ENCODE measurements at regions not wholly inside any gene's neighbourhood (a gene's known extent, or its start where the extent isn't known, plus 50 kb on each side); places are given as distances from the start of the nearest gene placed in this dataset.
A peak's percentile ranks its signal among the peaks of the same experiment; 100 is the strongest.

- DNase-seq, result no peak
Measured at GRCh38 chr2:62364791-62365528, 141.0 kb downstream of the TMEM17 start.

GRCh38 chr2:62363166-62363565 is 142.8 kb downstream of the TMEM17 start:
- DNase-seq, result no peak

- DNase-seq, result no peak
Measured at GRCh38 chr2:62362561-62362960, 143.4 kb downstream of the TMEM17 start.

DNA sequence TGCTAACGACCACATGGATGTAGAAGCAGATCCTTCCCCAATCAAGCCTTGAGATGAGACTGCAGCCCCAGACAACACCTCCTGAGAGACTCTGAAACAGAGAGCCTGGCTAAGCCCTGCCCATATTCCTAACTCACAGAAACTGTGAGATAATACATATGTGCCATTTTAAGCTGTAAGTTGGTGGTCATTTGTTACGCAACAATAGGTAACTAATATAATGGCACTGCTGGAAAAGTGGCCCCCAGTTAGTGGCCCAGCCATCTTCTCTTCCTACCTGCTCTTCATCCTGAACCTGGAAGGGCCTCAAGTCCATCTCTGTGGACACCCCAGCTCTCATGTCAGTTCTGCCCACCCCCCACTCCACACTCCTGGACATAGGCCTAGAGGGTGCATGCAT is 144.0 kb downstream of the TMEM17 start:
- DNase-seq, result no peak

DNA sequence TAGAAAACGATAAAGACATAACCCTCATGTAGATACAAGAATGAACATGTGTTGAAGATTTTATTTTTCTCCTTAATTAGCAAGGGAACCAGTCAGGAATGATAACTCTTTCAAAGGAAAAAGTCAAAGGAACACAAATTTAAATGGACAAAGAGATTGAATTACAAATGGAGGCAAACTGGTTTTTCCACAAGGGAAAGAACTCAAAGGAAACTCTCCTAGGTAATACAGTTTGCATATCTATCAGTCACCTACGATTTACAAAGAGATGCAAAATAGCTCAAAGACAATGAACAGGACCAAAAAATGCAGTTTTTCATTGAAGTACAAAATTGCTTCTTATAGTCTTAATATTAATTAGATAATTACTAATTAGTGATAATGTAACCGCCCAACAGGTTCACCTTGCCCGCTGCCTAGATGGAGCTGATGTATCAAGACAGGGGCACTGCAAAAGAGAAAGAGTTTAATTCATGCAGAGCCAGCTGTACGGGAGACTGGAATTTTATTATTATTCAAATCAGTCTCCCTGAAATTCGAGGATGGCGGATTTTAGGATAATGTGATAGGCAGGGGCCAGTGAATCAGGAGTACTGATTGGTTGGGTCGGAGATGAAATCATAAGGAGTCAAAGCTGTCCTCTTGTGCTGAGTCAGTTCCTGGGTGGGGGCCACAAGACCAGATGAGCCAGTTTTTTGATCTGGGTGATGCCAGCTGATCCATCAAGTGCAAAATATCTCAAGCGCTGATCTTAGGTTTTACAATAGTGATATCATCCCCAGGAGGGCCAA is 151.0 kb downstream of the TMEM17 start:
- DNase-seq, result no peak

DNA sequence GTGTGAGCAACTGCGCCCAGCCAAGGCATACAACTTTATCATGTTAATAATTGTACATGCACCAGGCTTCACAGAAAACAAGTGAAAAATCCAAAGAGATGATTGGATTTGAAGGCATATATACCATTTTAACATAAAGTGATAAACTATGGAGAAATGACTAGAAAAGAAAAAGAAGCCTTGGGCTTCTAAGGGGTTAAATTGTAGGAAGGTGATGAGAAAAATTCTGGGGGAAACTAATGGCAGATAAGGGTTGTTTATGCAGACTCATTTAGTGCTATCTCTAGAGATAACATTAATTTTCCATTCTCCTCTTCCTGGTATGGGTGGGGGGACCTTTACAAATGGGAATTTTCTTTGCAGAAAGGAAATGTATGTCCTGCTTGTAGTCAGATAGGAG is 154.0 kb downstream of the TMEM17 start:
- DNase-seq, result no peak

GRCh38 chr2:62349788-62350187 is 153.9 kb downstream of the B3GNT2 start:
- no peak for DNase-seq

- DNase-seq, result no peak
Measured at GRCh38 chr2:62348700-62349099, 152.8 kb downstream of the B3GNT2 start.

DNA sequence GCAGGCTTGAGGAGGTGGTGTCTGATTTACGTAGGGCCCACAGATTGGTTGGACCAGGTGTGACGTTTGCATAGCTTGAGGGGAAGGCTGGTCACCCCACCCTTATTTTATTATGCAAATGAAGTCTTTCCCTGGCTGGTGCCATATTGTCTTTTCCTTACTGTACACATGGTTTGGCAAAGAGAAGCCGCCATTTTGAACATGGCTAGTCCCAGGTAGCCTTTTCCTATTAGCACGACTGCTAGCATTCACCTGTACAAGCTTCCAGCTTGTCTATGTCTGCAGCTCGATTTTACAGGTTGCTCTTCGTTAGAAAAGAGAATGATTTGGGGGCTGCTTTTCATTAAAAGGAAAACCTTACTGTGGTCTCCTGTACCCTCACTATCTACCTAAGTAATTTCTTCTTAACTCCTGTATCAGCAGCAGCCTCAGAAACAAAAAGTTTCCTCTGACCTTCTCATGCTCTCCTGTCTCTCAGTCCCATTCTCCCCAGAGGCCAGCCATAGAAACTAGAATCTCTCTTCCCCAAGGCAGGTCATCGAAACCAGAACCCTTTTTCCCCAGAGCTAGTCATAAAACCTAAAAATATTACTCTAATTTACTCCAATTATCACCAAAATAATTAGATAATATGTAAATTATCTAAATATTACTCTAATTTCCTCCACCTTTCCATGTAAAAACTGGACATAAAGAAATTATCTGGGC is 151.8 kb downstream of the B3GNT2 start:
- no peak for DNase-seq

DNA sequence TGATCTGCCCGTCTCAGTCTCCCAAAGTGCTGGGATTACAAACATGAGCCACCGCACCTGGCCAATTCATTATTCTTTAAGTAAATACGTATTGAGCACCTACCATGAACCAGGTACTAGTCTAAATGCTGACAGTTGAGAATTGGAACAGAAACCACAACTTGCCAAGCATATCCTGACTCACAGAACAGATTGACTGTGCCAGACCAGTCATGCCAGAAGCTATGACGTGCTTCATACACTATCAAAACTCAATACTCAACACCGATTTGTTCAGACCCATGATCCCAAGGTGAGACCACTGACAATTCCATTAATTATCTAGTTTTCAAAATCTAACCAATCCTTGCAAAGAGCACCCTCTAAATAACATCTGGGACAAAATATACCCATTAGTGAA is 148.6 kb downstream of the B3GNT2 start:
- DNase-seq, result no peak

- DNase-seq, result no peak
Measured at GRCh38 chr2:62343636-62344337, 147.9 kb downstream of the B3GNT2 start.

GRCh38 chr2:62343206-62343605 is 147.3 kb downstream of the B3GNT2 start:
- DNase-seq, result no peak

DNA sequence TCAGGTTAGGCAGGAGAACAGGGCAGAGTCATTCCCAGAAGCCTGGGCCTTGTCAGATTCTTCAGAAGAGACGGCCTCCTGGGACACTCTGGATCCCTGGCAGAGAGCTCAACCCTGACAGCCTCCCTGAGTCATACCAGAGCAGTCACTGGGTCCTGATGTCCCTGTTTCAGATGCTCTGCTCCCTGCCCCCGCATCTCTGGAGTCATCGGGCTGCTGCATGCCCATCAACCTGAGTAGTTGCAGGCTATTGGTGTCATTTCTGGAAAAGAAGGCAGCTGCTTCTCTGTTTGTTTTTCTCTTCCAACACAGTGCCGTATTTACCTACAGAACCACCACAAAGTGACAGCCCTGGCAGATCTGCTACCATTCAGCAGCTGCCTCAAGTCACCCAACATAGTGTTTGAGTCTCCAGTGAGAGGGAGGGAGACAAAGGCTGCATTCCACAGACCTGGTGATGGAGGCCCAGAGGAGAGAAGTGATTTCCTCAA is 145.1 kb downstream of the B3GNT2 start:
- DNase-seq, result peak in 1 of 2 experiments; percentile 25

- DNase-seq, result no peak
Measured at GRCh38 chr2:62339837-62340236, 143.9 kb downstream of the B3GNT2 start.

- no peak for DNase-seq
Measured at GRCh38 chr2:62339413-62339812, 143.5 kb downstream of the B3GNT2 start.

DNA sequence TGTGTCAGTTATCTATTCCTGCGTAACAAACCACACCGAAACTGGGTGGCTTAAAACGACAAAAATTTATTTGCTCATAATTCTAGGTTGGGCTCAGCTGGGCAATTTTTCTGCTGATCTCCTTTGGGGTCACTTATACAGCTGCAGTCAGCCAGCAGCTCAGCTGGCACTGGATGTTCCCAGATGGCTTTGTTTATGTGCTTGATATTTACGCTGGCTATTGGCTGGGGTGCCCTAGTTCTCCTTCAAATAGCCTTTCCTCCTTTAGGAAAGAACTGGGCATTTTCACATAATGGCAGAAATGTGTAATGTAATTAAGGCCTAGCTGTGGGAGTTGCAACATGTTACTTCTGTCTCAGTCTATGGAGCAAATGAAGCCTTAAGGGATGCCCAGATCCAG is 142.2 kb downstream of the B3GNT2 start:
- no peak for DNase-seq

GRCh38 chr2:62337403-62337802 is 141.5 kb downstream of the B3GNT2 start:
- DNase-seq, result no peak

GRCh38 chr2:62335612-62336011 is 139.7 kb downstream of the B3GNT2 start:
- DNase-seq, result no peak

DNA sequence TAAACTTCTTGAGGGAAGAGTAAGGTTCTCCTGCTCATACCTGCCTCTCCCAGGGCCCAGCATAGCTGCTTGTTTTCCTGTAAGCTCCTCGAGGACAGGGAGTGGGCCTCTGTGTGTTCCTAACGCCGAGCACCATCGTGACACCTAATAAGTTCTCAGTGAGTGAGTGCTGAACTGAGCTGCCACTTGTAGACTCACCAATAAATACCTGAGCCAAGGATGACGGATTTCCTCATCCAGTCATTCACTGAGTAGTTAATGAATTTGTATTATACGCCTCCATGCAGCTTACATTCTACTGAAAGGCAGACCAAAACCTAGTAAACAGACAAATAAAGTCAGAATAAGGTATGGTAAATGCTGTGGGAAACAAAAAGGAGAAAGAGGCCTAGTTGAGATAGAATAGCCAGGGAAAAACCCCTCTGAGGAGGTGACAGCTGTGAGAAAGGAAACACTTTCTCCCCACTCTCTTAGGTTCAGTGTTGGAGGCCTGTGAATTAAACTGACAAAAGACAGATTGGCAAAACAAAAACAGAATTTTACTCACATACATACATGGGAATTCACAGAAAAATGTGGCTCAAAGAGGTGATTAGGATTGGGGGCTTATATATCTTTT is 138.6 kb downstream of the B3GNT2 start:
- no peak for DNase-seq

GRCh38 chr2:62334009-62334408 is 138.1 kb downstream of the B3GNT2 start:
- DNase-seq, result peak; percentile 11 to 15

- no peak for DNase-seq
Measured at GRCh38 chr2:62330959-62331358, 135.0 kb downstream of the B3GNT2 start.

DNA sequence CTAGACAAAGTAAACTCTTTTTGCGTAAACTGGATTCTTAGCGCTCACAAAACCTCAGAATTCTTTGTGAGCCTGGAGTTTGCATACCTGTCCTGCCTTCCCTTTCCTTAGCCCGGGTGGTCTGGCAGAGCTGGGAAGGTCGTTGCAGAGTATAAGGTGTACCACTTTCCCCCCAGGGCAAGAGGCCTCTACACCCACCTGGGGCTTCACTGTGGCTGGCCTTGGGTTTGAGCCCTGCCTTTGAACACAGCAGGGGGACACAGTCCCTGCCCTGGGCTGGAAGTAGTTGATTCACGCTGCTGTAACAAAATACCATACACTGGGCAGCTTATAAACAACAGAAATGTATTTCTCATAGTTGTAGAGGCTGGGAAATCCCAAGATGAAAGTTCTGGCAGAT is 133.9 kb downstream of the B3GNT2 start:
- no peak for DNase-seq

DNA sequence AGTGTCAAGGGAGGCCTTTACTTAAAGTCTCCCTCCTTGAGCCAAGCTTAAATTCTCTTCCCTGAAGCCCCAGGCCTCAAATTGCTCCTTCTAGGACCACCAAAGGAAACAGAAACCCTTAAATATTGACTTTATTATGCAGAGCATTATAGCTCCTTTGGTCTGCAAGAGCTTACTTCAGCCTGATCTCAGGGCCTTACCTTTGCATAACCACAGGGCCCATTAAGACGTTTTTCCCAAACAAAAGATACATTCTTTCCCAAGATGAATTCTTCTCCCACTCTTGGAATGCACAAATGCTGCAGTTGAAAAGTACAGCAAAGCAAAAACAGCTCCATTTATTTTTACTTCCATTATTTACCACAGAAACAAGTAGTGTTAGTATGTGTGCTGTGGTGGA is 130.8 kb downstream of the B3GNT2 start:
- no peak for DNase-seq

Measured in NCI-H187 (cell line).